Upper lobe of left lung (tissue), 6 donors: ENCODE measurements at regions not wholly inside any gene's neighbourhood (a gene's known extent, or its start where the extent isn't known, plus 50 kb on each side); places are given as distances from the start of the nearest gene placed in this dataset.

Source experiments
- ATAC-seq, 2 donors: fragments of 200-7000 bp; cut with Tn5 transposase; one replicate each; pipeline ENCODE4 v1.9.1; 2022; ENCODE audit warnings: mild to moderate bottlenecking in 2 of 2, moderate library complexity in 2 of 2; ENCODE audit not compliant: low FRiP score in 2 of 2
- DNase-seq, 2 donors: peaks; one replicate each; pipeline ENCODE4 v3.0.0-alpha.2; 2019 to 2020
- H3K27ac ChIP-seq, 4 donors: fragments of 200-600 bp; sonication (generic); one replicate each; pipeline ENCODE4 v1.5.1; 2016 to 2019
- H3K27me3 ChIP-seq, 4 donors: fragments of 200-600 bp; sonication (generic); one replicate each; pipeline ENCODE4 v1.5.1; 2017 to 2019
- H3K36me3 ChIP-seq, 4 donors: fragments of 200-600 bp; sonication (generic); one replicate each; pipeline ENCODE4 v1.5.1; 2016 to 2019
- H3K4me1 ChIP-seq, 4 donors: fragments of 200-600 bp; sonication (generic); one replicate each; pipeline ENCODE4 v1.5.1; 2018 to 2019
- H3K4me3 ChIP-seq, 4 donors: fragments of 200-600 bp; sonication (generic); one replicate each; pipeline ENCODE4 v1.5.1; 2017 to 2019; ENCODE audit warnings: mild to moderate bottlenecking in 2 of 4, moderate library complexity in 1 of 4
- H3K9me3 ChIP-seq, 4 donors: fragments of 200-600 bp; sonication (generic); one replicate each; pipeline ENCODE4 v1.5.1; 2018 to 2019
- EP300 ChIP-seq, 4 donors: sonication (generic); formaldehyde crosslinking; IDR thresholded peaks; one replicate each; pipeline ENCODE4 v1.5.1; 2017; ENCODE audit warnings: antibody characterized with exemption in 4 of 4, control low read depth in 2 of 4
- POLR2A ChIP-seq, 4 donors: fragments of 450-650 bp; IDR thresholded peaks; one replicate each; pipeline ENCODE4 v1.5.1; 2016 to 2017; ENCODE audit warnings: antibody characterized with exemption in 4 of 4, mild to moderate bottlenecking in 2 of 4
- POLR2AphosphoS5 ChIP-seq, 2 donors: sonication (generic); formaldehyde crosslinking; IDR thresholded peaks; one replicate each; pipeline ENCODE4 v1.5.1; 2017; ENCODE audit warnings: antibody characterized with exemption in 2 of 2
- WGBS, 2 donors: methylation state at CpG; one replicate each; pipeline ENCODE4 v1.1.5; 2017 to 2018; 5-methylcytosine and 5-hydroxymethylcytosine counted together
- TF ChIP-seq, protein P1 (sequence below), 6 experiments: fragments of 450-650 bp in 4 of 6; fragments of 200-600 bp in 2 of 6; sonication (generic) in 2 of 6; IDR thresholded peaks; one replicate each; pipeline ENCODE4 v1.5.1; 2016 to 2019; ENCODE audit warnings: antibody characterized with exemption in 6 of 6
- donor health status: DM: no; HTN: no; CAD: no; lungs with moderate emphysema.
- donor health status: DM: no; HTN: yes; CAD: no; lungs with severe emphysema.

GRCh38 chr12:5206401-5207175 lies 162.9 kb downstream of the KCNA5 start:
- TF ChIP-seq POLR2AphosphoS5 (IDR thresholded peaks at IDR 0.05), result no peak
- TF ChIP-seq POLR2A (IDR thresholded peaks at IDR 0.05), result no peak
- TF ChIP-seq EP300 (IDR thresholded peaks at IDR 0.05), result no peak
- no peaks in the 10 kb centered on the region for H3K9me3 ChIP-seq
- ATAC-seq (no peak), DNase-seq (no peak)
- H3K36me3 ChIP-seq, result no peaks in the 10 kb centered on the region
- no peak overlapping the region for H3K27ac ChIP-seq
- H3K4me1 ChIP-seq, result no peaks in the 10 kb centered on the region
- 81 to 93% methylated on average over 6 of the region's 6 CpGs for WGBS, 2 donors
- H3K4me3 ChIP-seq, result no peak overlapping the region
- H3K27me3 ChIP-seq, result no peaks in the 10 kb centered on the region

- no peaks in the 10 kb centered on the region for H3K36me3 ChIP-seq
- ATAC-seq, result no peak
- no peak for DNase-seq
- H3K27me3 ChIP-seq, result no peaks in the 10 kb centered on the region
- no peak overlapping the region for H3K27ac ChIP-seq
- TF ChIP-seq POLR2AphosphoS5 (IDR thresholded peaks at IDR 0.05), result no peak
- TF ChIP-seq POLR2A (IDR thresholded peaks at IDR 0.05), result no peak
- TF ChIP-seq, protein P1, sequence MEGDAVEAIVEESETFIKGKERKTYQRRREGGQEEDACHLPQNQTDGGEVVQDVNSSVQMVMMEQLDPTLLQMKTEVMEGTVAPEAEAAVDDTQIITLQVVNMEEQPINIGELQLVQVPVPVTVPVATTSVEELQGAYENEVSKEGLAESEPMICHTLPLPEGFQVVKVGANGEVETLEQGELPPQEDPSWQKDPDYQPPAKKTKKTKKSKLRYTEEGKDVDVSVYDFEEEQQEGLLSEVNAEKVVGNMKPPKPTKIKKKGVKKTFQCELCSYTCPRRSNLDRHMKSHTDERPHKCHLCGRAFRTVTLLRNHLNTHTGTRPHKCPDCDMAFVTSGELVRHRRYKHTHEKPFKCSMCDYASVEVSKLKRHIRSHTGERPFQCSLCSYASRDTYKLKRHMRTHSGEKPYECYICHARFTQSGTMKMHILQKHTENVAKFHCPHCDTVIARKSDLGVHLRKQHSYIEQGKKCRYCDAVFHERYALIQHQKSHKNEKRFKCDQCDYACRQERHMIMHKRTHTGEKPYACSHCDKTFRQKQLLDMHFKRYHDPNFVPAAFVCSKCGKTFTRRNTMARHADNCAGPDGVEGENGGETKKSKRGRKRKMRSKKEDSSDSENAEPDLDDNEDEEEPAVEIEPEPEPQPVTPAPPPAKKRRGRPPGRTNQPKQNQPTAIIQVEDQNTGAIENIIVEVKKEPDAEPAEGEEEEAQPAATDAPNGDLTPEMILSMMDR (IDR thresholded peaks at IDR 0.05), result no peak
- TF ChIP-seq EP300 (IDR thresholded peaks at IDR 0.05), result no peak
- H3K4me1 ChIP-seq, result no peaks in the 10 kb centered on the region
- WGBS, 2 donors, result 84 to 94% methylated on average over 11 of the region's 11 CpGs
- no peak overlapping the region for H3K4me3 ChIP-seq
- H3K9me3 ChIP-seq, result no peaks in the 10 kb centered on the region
Measured at GRCh38 chr12:5210179-5210922, 166.7 kb downstream of the KCNA5 start.

GRCh38 chr12:5210923-5211290 lies 167.2 kb downstream of the KCNA5 start:
- no peak overlapping the region for H3K27ac ChIP-seq
- TF ChIP-seq EP300 (IDR thresholded peaks at IDR 0.05) (no peak), POLR2A (IDR thresholded peaks at IDR 0.05) (no peak), POLR2AphosphoS5 (IDR thresholded peaks at IDR 0.05) (no peak)
- TF ChIP-seq, protein P1 (IDR thresholded peaks at IDR 0.05), result no peak
- WGBS, 2 donors, result 79 to 88% methylated on average over 6 of the region's 6 CpGs

DNA sequence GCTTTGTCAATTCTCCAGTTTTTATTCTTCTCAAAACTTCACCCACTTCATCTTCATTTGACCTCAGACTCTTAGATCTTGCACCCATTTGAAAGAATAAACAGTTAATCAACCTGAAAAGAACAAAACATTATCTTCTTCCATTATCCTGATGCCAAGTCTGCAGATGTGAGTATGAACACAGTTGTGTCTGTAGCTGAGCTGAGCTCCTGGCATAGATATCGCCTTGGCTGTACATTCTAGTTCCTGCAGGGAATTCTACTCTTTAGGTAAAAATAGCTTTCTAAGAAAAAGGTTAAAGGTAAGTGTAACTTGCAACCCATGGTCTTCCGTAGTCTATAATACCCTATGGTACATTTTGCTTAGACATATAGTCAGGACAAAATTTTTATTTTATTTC lies 169.7 kb downstream of the KCNA5 start:
- no peaks in the 10 kb centered on the region for H3K27me3 ChIP-seq
- H3K4me3 ChIP-seq, result no peak overlapping the region
- H3K27ac ChIP-seq, result no peak overlapping the region
- H3K36me3 ChIP-seq, result no peaks in the 10 kb centered on the region
- DNase-seq (no peak), ATAC-seq (no peak)
- 86 to 93% methylated on average over 2 of the region's 2 CpGs for WGBS, 2 donors
- TF ChIP-seq, protein P1 (IDR thresholded peaks at IDR 0.05), result no peak
- TF ChIP-seq EP300 (IDR thresholded peaks at IDR 0.05) (no peak), POLR2AphosphoS5 (IDR thresholded peaks at IDR 0.05) (no peak), POLR2A (IDR thresholded peaks at IDR 0.05) (no peak)
- H3K9me3 ChIP-seq, result no peaks in the 10 kb centered on the region
- no peaks in the 10 kb centered on the region for H3K4me1 ChIP-seq

More at GRCh38 chr12:5210923-5211290, 167.2 kb downstream of the KCNA5 start:
- Histone ChIP-seq H3K27me3 (no peaks in the 10 kb centered on the region), H3K4me1 (no peaks in the 10 kb centered on the region), H3K4me3 (no peak overlapping the region), H3K9me3 (no peaks in the 10 kb centered on the region), H3K36me3 (no peaks in the 10 kb centered on the region)
- ATAC-seq (no peak), DNase-seq (no peak)

DNA sequence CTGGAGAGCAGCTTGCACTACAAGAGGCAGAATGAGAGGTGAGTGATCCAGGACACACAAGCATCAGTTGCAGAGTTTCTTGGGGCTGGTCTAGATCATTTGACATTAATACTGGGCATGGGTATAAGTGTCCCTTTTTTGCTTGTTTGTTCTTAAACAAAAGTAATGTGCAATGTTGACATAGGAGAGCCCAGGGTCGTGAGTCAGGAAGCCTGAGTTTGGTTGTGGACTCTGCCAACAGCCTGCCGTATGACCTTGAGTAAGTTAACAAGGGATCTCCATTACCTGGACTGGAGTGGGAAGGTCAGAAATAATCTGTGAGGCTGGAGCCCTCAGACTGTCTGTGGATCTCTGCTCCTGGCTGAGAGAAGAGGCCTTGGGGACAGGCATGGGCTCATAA lies 170.3 kb downstream of the KCNA5 start:
- Histone ChIP-seq H3K4me3 (no peak overlapping the region), H3K27me3 (no peaks in the 10 kb centered on the region), H3K4me1 (no peaks in the 10 kb centered on the region), H3K27ac (no peak overlapping the region), H3K36me3 (no peaks in the 10 kb centered on the region), H3K9me3 (no peaks in the 10 kb centered on the region)
- DNase-seq (no peak), ATAC-seq (no peak)
- TF ChIP-seq EP300 (IDR thresholded peaks at IDR 0.05) (no peak), POLR2A (IDR thresholded peaks at IDR 0.05) (no peak)
- TF ChIP-seq, protein P1 (IDR thresholded peaks at IDR 0.05), result no peak
- 63 to 65% methylated on average over 2 of the region's 2 CpGs for WGBS, 2 donors
